Trophoblast cell (in vitro differentiated cells and primary cell): ENCODE measurements at regions not wholly inside any gene's neighbourhood (a gene's known extent, or its start where the extent isn't known, plus 50 kb on each side); places are given as distances from the start of the nearest gene placed in this dataset.

Experiments used
- DNase-seq, 2 donors: peaks; one replicate each; pipeline ENCODE4 v3.0.0-alpha.2; 2016
- H2AFZ ChIP-seq: 2 replicates; pipeline ENCODE4 v1.6.1; 2013; ENCODE audit warnings: low read length, moderate library complexity, mild to moderate bottlenecking; ENCODE audit not compliant: insufficient read depth, poor library complexity
- H2AK5ac ChIP-seq: 2 replicates; pipeline ENCODE4 v1.6.1; 2013; ENCODE audit warnings: mild to moderate bottlenecking, low read length
- H2BK120ac ChIP-seq: 2 replicates; pipeline ENCODE4 v1.6.1; 2013; ENCODE audit warnings: low read length, mild to moderate bottlenecking, moderate library complexity; ENCODE audit not compliant: insufficient read depth, poor library complexity
- H2BK12ac ChIP-seq: 2 replicates; pipeline ENCODE4 v1.6.1; 2013; ENCODE audit warnings: mild to moderate bottlenecking, low read length, moderate library complexity
- H2BK5ac ChIP-seq: 2 replicates; pipeline ENCODE4 v1.6.1; 2013; ENCODE audit warnings: low read length, low read depth, moderate library complexity, mild to moderate bottlenecking; ENCODE audit not compliant: poor library complexity
- H3K14ac ChIP-seq: 2 replicates; pipeline ENCODE4 v1.6.1; 2013; ENCODE audit warnings: mild to moderate bottlenecking, low read length
- H3K18ac ChIP-seq: 2 replicates; pipeline ENCODE4 v1.6.1; 2013; ENCODE audit warnings: mild to moderate bottlenecking, low read length
- H3K23ac ChIP-seq: 2 replicates; pipeline ENCODE4 v1.6.1; 2013; ENCODE audit warnings: low read length
- H3K27ac ChIP-seq: 2 replicates; pipeline ENCODE4 v1.5.1; 2013; ENCODE audit warnings: low read depth, mild to moderate bottlenecking, inconsistent platforms, low read length, moderate library complexity
- H3K27me3 ChIP-seq: 2 replicates; pipeline ENCODE4 v1.6.1; 2013; ENCODE audit warnings: inconsistent platforms, mild to moderate bottlenecking, low read length, moderate library complexity; ENCODE audit not compliant: insufficient read depth
- H3K36me3 ChIP-seq, 2 experiments: 1 replicate in 1 of 2; 2 replicates in 1 of 2; pipeline ENCODE4 v1.6.1; 2013; ENCODE audit warnings: low read length in 2 of 2, mild to moderate bottlenecking in 2 of 2, moderate library complexity in 1 of 2; ENCODE audit not compliant: insufficient read depth in 2 of 2, control insufficient read depth in 1 of 2
- H3K4ac ChIP-seq: 2 replicates; pipeline ENCODE4 v1.6.1; 2013; ENCODE audit warnings: low read depth, mild to moderate bottlenecking, low read length, moderate library complexity
- H3K4me1 ChIP-seq, 2 experiments: 1 replicate in 1 of 2; 2 replicates in 1 of 2; pipeline ENCODE4 v1.6.1; 2013; ENCODE audit warnings: low read length in 2 of 2, mild to moderate bottlenecking in 2 of 2, moderate library complexity in 1 of 2; ENCODE audit not compliant: insufficient read depth in 2 of 2, control insufficient read depth in 1 of 2
- H3K4me2 ChIP-seq: 2 replicates; pipeline ENCODE4 v1.6.1; 2013; ENCODE audit warnings: inconsistent platforms, mild to moderate bottlenecking, low read length, moderate library complexity
- H3K4me3 ChIP-seq: 2 replicates; pipeline ENCODE4 v1.5.1; 2013; ENCODE audit warnings: mild to moderate bottlenecking, low read depth, low read length, inconsistent platforms
- H3K79me1 ChIP-seq: one replicate; pipeline ENCODE4 v1.6.1; 2013; ENCODE audit warnings: low read length
- H3K79me2 ChIP-seq: 2 replicates; pipeline ENCODE4 v1.6.1; 2013; ENCODE audit warnings: low read length, mild to moderate bottlenecking; ENCODE audit not compliant: control insufficient read depth, insufficient read depth, poor library complexity
- H3K9ac ChIP-seq: 2 replicates; pipeline ENCODE4 v1.6.1; 2013; ENCODE audit warnings: mild to moderate bottlenecking, low read length
- H3K9me3 ChIP-seq: 2 replicates; pipeline ENCODE4 v1.6.1; 2013; ENCODE audit warnings: low read depth, mild to moderate bottlenecking, control low read depth, inconsistent platforms, low read length; ENCODE audit not compliant: insufficient read depth
- H4K12ac ChIP-seq: 2 replicates; pipeline ENCODE4 v1.6.1; 2013; ENCODE audit warnings: low read depth, mild to moderate bottlenecking, low read length, moderate library complexity
- H4K8ac ChIP-seq: 2 replicates; pipeline ENCODE4 v1.6.1; 2013; ENCODE audit warnings: low read depth, mild to moderate bottlenecking, low read length, moderate library complexity
- H4K91ac ChIP-seq: one replicate; pipeline ENCODE4 v1.6.1; 2013; ENCODE audit warnings: low read depth, mild to moderate bottlenecking, low read length, moderate library complexity
- WGBS: extraction: QIAGEN DNeasy Blood & Tissue Kit; methylation state at CpG from one replicate; pipeline ENCODE4 v1.1.7; 2013; ENCODE audit warnings: missing lambda C conversion rate; ENCODE audit not compliant: insufficient read length, insufficient coverage; ENCODE audit errors: extremely low coverage; 5-methylcytosine and 5-hydroxymethylcytosine counted together

DNA sequence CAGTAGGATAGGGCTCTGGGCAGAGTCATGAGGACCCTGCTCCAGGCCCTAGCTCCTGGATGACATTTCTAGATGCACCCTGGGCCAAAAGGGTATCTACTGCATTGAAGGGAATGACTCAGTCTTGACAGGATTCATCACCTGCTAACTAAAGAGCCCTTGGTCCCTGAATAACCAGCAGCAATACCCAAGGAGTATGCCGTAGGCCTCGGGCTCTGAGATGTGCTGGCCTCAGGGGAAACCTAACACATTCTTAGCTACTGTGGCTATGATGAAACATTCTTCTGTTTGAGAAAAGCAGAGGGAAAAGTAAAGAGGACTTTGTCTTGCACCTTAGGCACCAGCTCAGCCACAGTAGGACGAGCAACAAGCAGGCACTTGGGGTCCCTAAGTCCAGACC lies 89.5 kb upstream of the SLC1A1 start:
- Histone ChIP-seq H3K27ac (no peak overlapping the region), H3K4me2 (no peak overlapping the region), H2BK120ac (no peak overlapping the region), H3K9me3 (no peaks in the 10 kb centered on the region), H4K8ac (no peak overlapping the region), H3K79me1 (no peaks in the 10 kb centered on the region), H3K9ac (no peak overlapping the region), H2AFZ (no peak overlapping the region), H3K4me3 (no peak overlapping the region), H3K23ac (no peak overlapping the region), H3K79me2 (no peaks in the 10 kb centered on the region), H4K12ac (no peak overlapping the region), H2BK12ac (no peak overlapping the region), H3K14ac (no peak overlapping the region), H3K4ac (no peak overlapping the region), H3K18ac (no peak overlapping the region), H3K27me3 (no peaks in the 10 kb centered on the region), H3K36me3 (no peaks in the 10 kb centered on the region), H3K4me1 (no peaks in the 10 kb centered on the region), H2AK5ac (no peak overlapping the region), H2BK5ac (no peak overlapping the region), H4K91ac (no peak overlapping the region)
- DNase-seq = peak; percentile 87 to 90
- WGBS = no CpG with 5 or more reads among the region's 3 CpGs

DNA sequence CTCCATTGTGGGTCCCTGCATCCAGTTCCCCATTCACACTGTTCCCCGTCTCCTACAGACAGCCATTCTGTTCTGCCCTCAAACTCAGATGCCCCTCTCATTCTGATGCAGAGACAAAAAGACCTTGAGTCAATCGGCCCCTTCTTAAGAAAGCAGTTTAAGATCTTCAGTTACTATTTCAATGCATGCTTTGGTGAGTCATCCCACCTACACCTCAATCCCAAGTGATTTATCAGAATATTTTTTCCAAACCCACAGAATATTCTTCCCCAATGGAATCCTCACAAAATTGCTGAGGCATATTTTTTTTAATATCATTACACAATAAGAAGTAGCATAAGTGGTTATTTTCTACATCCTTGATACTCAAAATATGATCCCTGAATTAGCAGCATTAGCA lies 92.4 kb upstream of the SLC1A1 start:
- H3K4me3 ChIP-seq = no peak overlapping the region
- H3K4me2 ChIP-seq = no peak overlapping the region
- H3K79me1 ChIP-seq = no peaks in the 10 kb centered on the region
- no peak overlapping the region for H3K27ac ChIP-seq
- no peaks in the 10 kb centered on the region for H3K9me3 ChIP-seq
- no peaks in the 10 kb centered on the region for H3K4me1 ChIP-seq
- no peaks in the 10 kb centered on the region for H3K36me3 ChIP-seq
- H3K4ac ChIP-seq = no peak overlapping the region
- no CpG with 5 or more reads among the region's 2 CpGs for WGBS
- no peak overlapping the region for H2AK5ac ChIP-seq
- H4K8ac ChIP-seq = no peak overlapping the region
- H2BK12ac ChIP-seq = no peak overlapping the region
- H4K91ac ChIP-seq = no peak overlapping the region
- no peak overlapping the region for H3K14ac ChIP-seq
- no peak overlapping the region for H4K12ac ChIP-seq
- no peak overlapping the region for H3K23ac ChIP-seq
- no peak overlapping the region for H3K9ac ChIP-seq
- no peaks in the 10 kb centered on the region for H3K79me2 ChIP-seq
- peak in 1 of 2 donors; percentile 29 for DNase-seq
- H2BK5ac ChIP-seq = no peak overlapping the region
- H3K18ac ChIP-seq = no peak overlapping the region
- no peaks in the 10 kb centered on the region for H3K27me3 ChIP-seq
- no peak overlapping the region for H2BK120ac ChIP-seq
- no peak overlapping the region for H2AFZ ChIP-seq

DNA sequence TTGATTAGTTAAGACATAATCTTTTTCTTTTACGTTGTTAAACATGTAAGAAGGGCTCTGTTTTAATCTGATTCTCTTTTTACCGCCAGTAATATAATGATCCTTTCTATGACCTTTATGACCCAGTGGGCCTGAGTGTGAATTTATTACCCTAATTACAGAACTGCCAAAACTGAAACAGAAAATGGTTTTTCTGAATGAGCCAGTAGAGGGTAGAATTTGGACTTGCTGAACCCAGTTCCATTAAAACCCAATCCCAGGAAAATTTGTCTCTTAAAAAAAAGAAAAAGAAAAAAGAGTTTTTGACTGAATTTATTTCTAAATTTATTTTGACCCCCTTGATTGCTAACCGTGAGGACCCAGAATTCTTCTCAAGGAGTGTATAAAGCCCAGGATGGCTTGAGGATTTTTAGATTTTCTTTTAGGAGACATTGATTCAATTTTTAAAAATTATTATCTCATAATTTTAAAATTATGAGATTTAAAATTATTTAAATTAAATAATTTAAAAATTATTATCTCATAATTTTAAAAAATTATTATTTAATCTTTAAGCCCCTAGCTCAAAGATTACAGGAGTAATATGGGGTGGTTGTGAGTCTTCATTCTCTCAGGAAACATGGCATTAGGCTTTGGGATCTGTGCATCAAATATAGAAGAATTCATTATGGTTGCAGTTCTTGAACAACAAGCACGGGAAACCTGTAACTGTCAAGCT lies 94.1 kb upstream of the GLIS3 start:
- H3K4ac ChIP-seq = no peak overlapping the region
- H3K4me2 ChIP-seq = no peak overlapping the region
- H2BK12ac ChIP-seq = no peak overlapping the region
- no peaks in the 10 kb centered on the region for H3K79me1 ChIP-seq
- no peaks in the 10 kb centered on the region for H3K36me3 ChIP-seq
- H3K4me1 ChIP-seq = no peaks in the 10 kb centered on the region
- H3K18ac ChIP-seq = no peak overlapping the region
- no peak overlapping the region for H3K27ac ChIP-seq
- H2BK120ac ChIP-seq = no peak overlapping the region
- no peak for DNase-seq
- H4K91ac ChIP-seq = no peak overlapping the region
- H3K9me3 ChIP-seq = no peaks in the 10 kb centered on the region
- no peak overlapping the region for H4K12ac ChIP-seq
- H2AK5ac ChIP-seq = no peak overlapping the region
- no peak overlapping the region for H3K14ac ChIP-seq
- no peak overlapping the region for H2AFZ ChIP-seq
- H2BK5ac ChIP-seq = no peak overlapping the region
- WGBS = no CpG with 5 or more reads among the region's 4 CpGs
- H3K23ac ChIP-seq = no peak overlapping the region
- no peaks in the 10 kb centered on the region for H3K27me3 ChIP-seq
- no peak overlapping the region for H4K8ac ChIP-seq
- no peak overlapping the region for H3K4me3 ChIP-seq
- H3K9ac ChIP-seq = no peak overlapping the region
- no peaks in the 10 kb centered on the region for H3K79me2 ChIP-seq

GRCh38 chr9:4389755-4390154 lies 89.9 kb upstream of the GLIS3 start:
- H3K14ac ChIP-seq = no peak overlapping the region
- no peak overlapping the region for H2BK120ac ChIP-seq
- H3K79me2 ChIP-seq = no peaks in the 10 kb centered on the region
- H4K91ac ChIP-seq = no peak overlapping the region
- H3K4me2 ChIP-seq = no peak overlapping the region
- no peak overlapping the region for H3K9ac ChIP-seq
- H3K27ac ChIP-seq = no peak overlapping the region
- no peaks in the 10 kb centered on the region for H3K9me3 ChIP-seq
- WGBS = no CpG with 5 or more reads among the region's 4 CpGs
- H4K8ac ChIP-seq = no peak overlapping the region
- no peaks in the 10 kb centered on the region for H3K79me1 ChIP-seq
- no peak overlapping the region for H2AK5ac ChIP-seq
- H2AFZ ChIP-seq = no peak overlapping the region
- no peak overlapping the region for H3K18ac ChIP-seq
- no peaks in the 10 kb centered on the region for H3K4me1 ChIP-seq
- H2BK5ac ChIP-seq = no peak overlapping the region
- H3K36me3 ChIP-seq = no peaks in the 10 kb centered on the region
- H2BK12ac ChIP-seq = no peak overlapping the region
- H3K23ac ChIP-seq = no peak overlapping the region
- no peak overlapping the region for H4K12ac ChIP-seq
- DNase-seq = peak in 1 of 2 donors; percentile 23
- H3K27me3 ChIP-seq = no peaks in the 10 kb centered on the region
- H3K4me3 ChIP-seq = no peak overlapping the region
- no peak overlapping the region for H3K4ac ChIP-seq
